Adrenal gland (tissue), 9 donors: ENCODE measurements at regions not wholly inside any gene's neighbourhood (a gene's known extent, or its start where the extent isn't known, plus 50 kb on each side); places are given as distances from the start of the nearest gene placed in this dataset.

Experiments used
- DNase-seq, 7 donors: peaks; one replicate each; pipeline ENCODE4 v3.0.0-alpha.2; 2019 to 2020
- H3K27ac ChIP-seq, 5 donors: fragments of 200-600 bp; sonication (generic) in 4 of 5; 1 replicate in 3 of 5; 2 replicates in 2 of 5; pipeline versions ENCODE4 v1.5.1 to v1.8.0; 2016 to 2020; ENCODE audit warnings: mild to moderate bottlenecking in 1 of 5
- H3K27me3 ChIP-seq: fragments of 200-600 bp; 2 replicates; pipeline ENCODE4 v1.8.0; 2021
- H3K36me3 ChIP-seq, 2 donors: fragments of 200-600 bp; replicated peaks in 1 of 2; 1 replicate in 1 of 2; 2 replicates in 1 of 2; pipeline versions ENCODE4 v1.5.1 to v1.8.0; 2018 to 2022
- H3K4me1 ChIP-seq, 2 donors: fragments of 200-600 bp; replicated peaks in 1 of 2; 1 replicate in 1 of 2; 2 replicates in 1 of 2; pipeline versions ENCODE4 v1.5.1 to v1.8.0; 2018 to 2021
- H3K4me3 ChIP-seq, 4 donors: fragments of 200-600 bp; sonication (generic) in 3 of 4; one replicate each; pipeline ENCODE4 v1.5.1; 2016 to 2018
- H3K9me3 ChIP-seq, 3 donors: fragments of 200-600 bp; sonication (generic) in 1 of 3; replicated peaks in 1 of 3; 1 replicate in 2 of 3; 2 replicates in 1 of 3; pipeline versions ENCODE4 v1.5.1 to v1.8.0; 2016 to 2021
- CTCF ChIP-seq, 6 experiments: fragments of 450-650 bp in 4 of 6; fragments of 200-600 bp in 2 of 6; sonication (generic) in 1 of 6; IDR thresholded peaks; 1 replicate in 5 of 6; 2 replicates in 1 of 6; pipeline versions ENCODE4 v1.5.1 to v1.8.0; 2016 to 2021; ENCODE audit warnings: antibody characterized with exemption in 6 of 6, mild to moderate bottlenecking in 2 of 6, moderate library complexity in 1 of 6
- POLR2A ChIP-seq, 2 donors: fragments of 450-650 bp; IDR thresholded peaks; one replicate each; pipeline ENCODE4 v1.6.1; 2017; ENCODE audit warnings: antibody characterized with exemption in 2 of 2, mild to moderate bottlenecking in 2 of 2, moderate library complexity in 1 of 2
- WGBS, 4 donors: extraction: QIAGEN DNeasy Blood & Tissue Kit in 2 of 4; methylation state at CpG; one replicate each; pipeline versions ENCODE4 v1.1.5 to v1.1.7; 2013 to 2017; 5-methylcytosine and 5-hydroxymethylcytosine counted together
- intact Hi-C, 2 donors: fragments of 100-400 bp; cut with DNase I; formaldehyde crosslinking; loops; one replicate each; pipeline versions ENCODE4 v1.14.1 to v1.15.0; 2022 to 2023
- donor health status: healthy with polysubstance abuse.
- donor health status: Bipolar disorder and iron deficiency.
- donor health status: DM: yes; HTN: yes; CAD: no.
- donor health status: DM: no; HTN: no; CAD: no.
- donor health status: DM: no; HTN: no; CAD: no.

- H3K9me3 ChIP-seq = no peaks in the 10 kb centered on the region
- peaks cover 4 to 7% of the 10 kb centered on the region in 2 donors for H3K4me1 ChIP-seq
- DNase-seq = no peak
- intact Hi-C loops = no loop called here
- no peaks in the 10 kb centered on the region for H3K36me3 ChIP-seq
- TF ChIP-seq POLR2A (IDR thresholded peaks at IDR 0.05) (no peak), CTCF (IDR thresholded peaks at IDR 0.05) (no peak)
- no peak overlapping the region for H3K4me3 ChIP-seq
- H3K27me3 ChIP-seq = no peaks in the 10 kb centered on the region
- H3K27ac ChIP-seq = no peak overlapping the region
- 74 to 78% (median 76%) methylated on average over 3 of the region's 3 CpGs for WGBS, 4 donors
Observed at GRCh38 chr2:176392744-176393414, 123.6 kb downstream of the MTX2 start.

GRCh38 chr2:176395273-176395854, 126.1 kb downstream of the MTX2 start:
- 56 to 61% (median 58%) methylated on average over 3 of the region's 3 CpGs for WGBS, 4 donors

GRCh38 chr2:176398243-176399073, 129.2 kb downstream of the MTX2 start:
- DNase-seq = no peak
- no peaks in the 10 kb centered on the region for H3K4me1 ChIP-seq
- no peaks in the 10 kb centered on the region for H3K27me3 ChIP-seq
- TF ChIP-seq CTCF (IDR thresholded peaks at IDR 0.05) = no peak
- no peak for TF ChIP-seq POLR2A (IDR thresholded peaks at IDR 0.05)
- no peaks in the 10 kb centered on the region for H3K9me3 ChIP-seq
- no peaks in the 10 kb centered on the region for H3K36me3 ChIP-seq
- WGBS, 4 donors = 21 to 74% (median 68%) methylated on average over 2 of the region's 2 CpGs
- intact Hi-C loops = no loop called here
- no peak overlapping the region for H3K27ac ChIP-seq
- H3K4me3 ChIP-seq = no peak overlapping the region

More at GRCh38 chr2:176395273-176395854, 126.1 kb downstream of the MTX2 start:
- no peak for DNase-seq
- no peaks in the 10 kb centered on the region for H3K9me3 ChIP-seq
- intact Hi-C loops = no loop called here
- peak overlapping the region in 1 of 4 donors; percentile 48 for H3K4me3 ChIP-seq
- H3K4me1 ChIP-seq = peaks cover 4 to 7% of the 10 kb centered on the region in 2 donors
- H3K27ac ChIP-seq = peak overlapping the region in 1 of 5 donors; percentile 5
- H3K36me3 ChIP-seq = no peaks in the 10 kb centered on the region
- TF ChIP-seq CTCF (IDR thresholded peaks at IDR 0.05) = no peak
- TF ChIP-seq POLR2A (IDR thresholded peaks at IDR 0.05) = no peak
- no peaks in the 10 kb centered on the region for H3K27me3 ChIP-seq

- Histone ChIP-seq H3K4me1 (no peaks in the 10 kb centered on the region), H3K27me3 (no peaks in the 10 kb centered on the region), H3K27ac (no peak overlapping the region), H3K9me3 (no peaks in the 10 kb centered on the region), H3K4me3 (no peak overlapping the region), H3K36me3 (no peaks in the 10 kb centered on the region)
- DNase-seq = no peak
- intact Hi-C loops = no loop called here
- no peak for TF ChIP-seq POLR2A (IDR thresholded peaks at IDR 0.05)
- TF ChIP-seq CTCF (IDR thresholded peaks at IDR 0.05) = no peak
Observed at GRCh38 chr2:176399074-176399598, 129.9 kb downstream of the MTX2 start.
